ENCODE measurements at regions not wholly inside any gene's neighbourhood (a gene's known extent, or its start where the extent isn't known, plus 50 kb on each side); places are given as distances from the start of the nearest gene placed in this dataset.

DNA sequence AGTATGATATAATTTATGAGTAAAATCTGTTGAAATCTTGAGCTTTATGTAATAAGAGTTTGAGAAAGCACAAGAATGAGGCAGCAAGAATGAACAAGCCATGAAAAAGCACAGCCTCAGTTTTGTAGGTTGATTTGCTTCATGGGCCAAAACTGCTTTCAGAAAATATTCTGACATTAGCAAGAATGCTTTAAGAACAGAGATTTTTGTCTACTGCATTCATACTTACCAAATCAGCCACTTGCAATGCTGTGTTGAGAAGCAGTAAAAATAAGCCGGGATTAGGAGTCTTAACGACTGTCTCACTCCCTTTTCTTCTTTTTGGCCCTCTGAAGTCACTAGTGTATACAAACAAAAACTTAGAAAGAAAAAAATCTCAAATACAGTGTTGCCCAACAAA is 114.5 kb downstream of the POSTN start:
- TF ChIP-seq ZNF274 (IDR thresholded peaks at IDR 0.05; ENCODE audit: low read depth, low read length), result no peak
- no peak for TF ChIP-seq YY1 (IDR thresholded peaks at IDR 0.05; ENCODE audit: insufficient read depth, insufficient read length)
- no peak for TF ChIP-seq SUZ12 (IDR thresholded peaks at IDR 0.05; ENCODE audit: extremely low read depth, insufficient read depth, insufficient read length)

Measured in NT2/D1 (cell line).